Ishikawa (cell line): ENCODE measurements at regions not wholly inside any gene's neighbourhood (a gene's known extent, or its start where the extent isn't known, plus 50 kb on each side); places are given as distances from the start of the nearest gene placed in this dataset.

ENCODE experiments used
- CEBPB ChIP-seq: IDR thresholded peaks from 2 replicates; pipeline ENCODE4 v1.6.1; 2012
- CREB1 ChIP-seq: IDR thresholded peaks from 2 replicates; pipeline ENCODE4 v1.6.1; 2012; ENCODE audit warnings: low read depth
- EGR1 ChIP-seq: IDR thresholded peaks from 2 replicates; pipeline ENCODE4 v1.6.1; 2012
- EP300 ChIP-seq: IDR thresholded peaks from 2 replicates; pipeline ENCODE4 v1.6.1; 2012; ENCODE audit warnings: borderline replicate concordance
- FOXM1 ChIP-seq: IDR thresholded peaks from 2 replicates; pipeline ENCODE4 v1.6.1; 2012; ENCODE audit warnings: low read depth, borderline replicate concordance
- MAX ChIP-seq: IDR thresholded peaks from 2 replicates; pipeline ENCODE4 v1.6.1; 2012
- NFIC ChIP-seq: IDR thresholded peaks from 2 replicates; pipeline ENCODE4 v1.6.1; 2012
- RAD21 ChIP-seq: IDR thresholded peaks from 2 replicates; pipeline ENCODE4 v1.6.1; 2012; ENCODE audit warnings: low read depth
- REST ChIP-seq: IDR thresholded peaks from 2 replicates; pipeline ENCODE4 v1.6.1; 2012; ENCODE audit warnings: low read depth, mild to moderate bottlenecking
- TAF1 ChIP-seq: IDR thresholded peaks from 2 replicates; pipeline ENCODE4 v1.6.1; 2012; ENCODE audit warnings: low read depth, mild to moderate bottlenecking
- TCF12 ChIP-seq: IDR thresholded peaks from 2 replicates; pipeline ENCODE4 v1.6.1; 2012; ENCODE audit warnings: low read depth
- TEAD4 ChIP-seq: IDR thresholded peaks from 2 replicates; pipeline ENCODE4 v1.6.1; 2012
- USF1 ChIP-seq: IDR thresholded peaks from 2 replicates; pipeline ENCODE4 v1.6.1; 2012
- YY1 ChIP-seq: IDR thresholded peaks from 2 replicates; pipeline ENCODE4 v1.6.1; 2012; ENCODE audit warnings: low read depth
- ZBTB7A ChIP-seq: IDR thresholded peaks from 2 replicates; pipeline ENCODE4 v1.6.1; 2012; ENCODE audit warnings: low read depth

GRCh38 chr2:56476509-56477071 lies 292.8 kb downstream of the CCDC85A start:
- TF ChIP-seq FOXM1 (no peak), USF1 (no peak), CEBPB (no peak), ZBTB7A (no peak), CREB1 (no peak), YY1 (no peak), EP300 (no peak), EGR1 (no peak), RAD21 (no peak), REST (no peak), TEAD4 (no peak), MAX (no peak), NFIC (no peak), TAF1 (no peak), TCF12 (no peak)

- no peak for TF ChIP-seq CEBPB
- TF ChIP-seq CREB1: no peak
- TF ChIP-seq USF1: no peak
- no peak for TF ChIP-seq MAX
- TF ChIP-seq TEAD4: no peak
- TF ChIP-seq RAD21: no peak
Measured at GRCh38 chr2:56478027-56478426, 294.2 kb downstream of the CCDC85A start.

- no peak for TF ChIP-seq EP300
- TF ChIP-seq TEAD4: no peak
- no peak for TF ChIP-seq CEBPB
- no peak for TF ChIP-seq ZBTB7A
- TF ChIP-seq MAX: no peak
- TF ChIP-seq USF1: no peak
- no peak for TF ChIP-seq TAF1
- TF ChIP-seq NFIC: no peak
- no peak for TF ChIP-seq EGR1
Measured at GRCh38 chr2:56483081-56483480, 299.3 kb downstream of the CCDC85A start.

GRCh38 chr2:56484906-56485305 lies 301.1 kb downstream of the CCDC85A start:
- TF ChIP-seq FOXM1 (no peak), REST (no peak), EGR1 (no peak), CREB1 (no peak), TEAD4 (no peak), CEBPB (no peak), RAD21 (no peak), ZBTB7A (no peak), NFIC (no peak), YY1 (no peak), TCF12 (no peak)

GRCh38 chr2:56500317-56500716 lies 316.5 kb downstream of the CCDC85A start:
- no peak for TF ChIP-seq USF1
- no peak for TF ChIP-seq TAF1
- TF ChIP-seq MAX: no peak
- no peak for TF ChIP-seq TEAD4
- no peak for TF ChIP-seq EGR1
- no peak for TF ChIP-seq REST
- no peak for TF ChIP-seq NFIC
- no peak for TF ChIP-seq EP300
- no peak for TF ChIP-seq TCF12
- TF ChIP-seq RAD21: no peak
- no peak for TF ChIP-seq YY1
- TF ChIP-seq CREB1: no peak
